A549 (cell line): ENCODE measurements at regions not wholly inside any gene's neighbourhood (a gene's known extent, or its start where the extent isn't known, plus 50 kb on each side); places are given as distances from the start of the nearest gene placed in this dataset.
"Not testable (repeated sequence)": the region's sequence is repeated elsewhere in the genome, so short reads cannot be mapped to it uniquely, and the experiment has no call there.

ENCODE experiments used
- ATAC-seq, 2 experiments: fragments of 200-7000 bp in 1 of 2; fragments of >200 bp in 1 of 2; cut with Nextera tagmentation in 1 of 2; cut with Tn5 transposase in 1 of 2; 3 replicates each; pipeline versions ENCODE4 v1.8.0 to v1.9.1; 2018 to 2020; ENCODE audit warnings: mild to moderate bottlenecking in 1 of 2, moderate library complexity in 1 of 2
- CTCF ChIA-PET: fragments of 300-600 bp; sonication (Branson Sonifier 250); formaldehyde crosslinking; extraction: SDS; loops from one replicate; lab custom pipeline; 2021; ENCODE audit warnings: antibody characterized with exemption, inconsistent platforms; lab: Yijun Ruan, JAX
- POLR2A ChIA-PET: fragments of 350-600 bp; formaldehyde crosslinking; extraction: SDS; loops from one replicate; lab custom pipeline; 2021; ENCODE audit warnings: antibody characterized with exemption, inconsistent platforms; lab: Yijun Ruan, JAX
- DNase-seq, 2 experiments: peaks; one replicate each; pipeline versions ENCODE4 v3.0.0 to v3.0.0-alpha.2; 2011 to 2016; ENCODE audit warnings: low read depth in 1 of 2, low spot score in 1 of 2
- FAIRE-seq: peaks from 2 replicates; lab custom pipeline; 2011; peaks lifted over from hg19 to GRCh38; lab: Jason Lieb, UNC
- H3K27ac ChIP-seq, 2 experiments: fragments of >200 bp; sonication (Bioruptor Twin); formaldehyde crosslinking; 3 replicates each; pipeline ENCODE4 v1.5.1; 2016 to 2017
- H3K4me1 ChIP-seq: fragments of >200 bp; sonication (Bioruptor Twin); formaldehyde crosslinking; 3 replicates; pipeline ENCODE4 v1.6.1; 2016
- H3K4me2 ChIP-seq: fragments of >200 bp; sonication (Bioruptor Twin); formaldehyde crosslinking; 3 replicates; pipeline ENCODE4 v1.6.1; 2016
- H3K4me3 ChIP-seq: fragments of >200 bp; sonication (Bioruptor Twin); formaldehyde crosslinking; 3 replicates; pipeline ENCODE4 v1.5.1; 2016
- H3K9me3 ChIP-seq: fragments of >200 bp; sonication (Bioruptor Twin); formaldehyde crosslinking; 3 replicates; pipeline ENCODE4 v1.6.1; 2016
- ATOH8 ChIP-seq: fragments of 250-450 bp; sonication (Bioruptor Pico); IDR thresholded peaks from 2 replicates; pipeline ENCODE4 v1.5.0; 2020; ENCODE audit warnings: low read depth, mild to moderate bottlenecking, moderate library complexity
- CEBPB ChIP-seq, 2 experiments: fragments of >200 bp in 1 of 2; sonication (Bioruptor Twin) in 1 of 2; formaldehyde crosslinking in 1 of 2; IDR thresholded peaks; 2 replicates each; pipeline ENCODE4 v1.6.1; 2012 to 2016
- CHD2 ChIP-seq: fragments of 150-350 bp; IDR thresholded peaks from 2 replicates; pipeline ENCODE4 v1.6.1; 2014; ENCODE audit warnings: low read length; ENCODE audit not compliant: partially characterized antibody
- EHF ChIP-seq: fragments of 250-450 bp; sonication (Bioruptor Pico); IDR thresholded peaks from 2 replicates; pipeline ENCODE4 v1.5.0; 2020; ENCODE audit warnings: mild to moderate bottlenecking
- EP300 ChIP-seq, 2 experiments: fragments of >200 bp; sonication (Bioruptor Twin); formaldehyde crosslinking; IDR thresholded peaks; 2 replicates in 1 of 2; 3 replicates in 1 of 2; pipeline ENCODE4 v1.6.1; 2016 to 2017
- FOSB ChIP-seq: fragments of 250-450 bp; sonication (Bioruptor Pico); IDR thresholded peaks from 2 replicates; pipeline ENCODE4 v1.5.0; 2020; ENCODE audit warnings: mild to moderate bottlenecking, moderate library complexity
- FOSL2 ChIP-seq, 2 experiments: fragments of 450-650 bp in 1 of 2; fragments of >200 bp in 1 of 2; sonication (Bioruptor Twin) in 1 of 2; formaldehyde crosslinking; IDR thresholded peaks; 2 replicates each; pipeline versions ENCODE4 v1.5.0 to v1.6.1; 2016 to 2020; ENCODE audit warnings: mild to moderate bottlenecking in 1 of 2, moderate library complexity in 1 of 2
- FOXS1 ChIP-seq: fragments of 250-450 bp; sonication (Bioruptor Pico); IDR thresholded peaks from 2 replicates; pipeline ENCODE4 v1.5.0; 2020; ENCODE audit warnings: mild to moderate bottlenecking, moderate library complexity
- GATA3 ChIP-seq: IDR thresholded peaks from 2 replicates; pipeline ENCODE4 v1.6.1; 2012; ENCODE audit warnings: borderline replicate concordance
- HEYL ChIP-seq: fragments of 250-450 bp; sonication (Bioruptor Pico); IDR thresholded peaks from 2 replicates; pipeline ENCODE4 v1.8.0; 2021; ENCODE audit warnings: mild to moderate bottlenecking, moderate library complexity
- MAFK ChIP-seq: fragments of 450-650 bp; IDR thresholded peaks from 2 replicates; pipeline ENCODE4 v1.6.1; 2014; ENCODE audit not compliant: partially characterized antibody
- MAZ ChIP-seq: fragments of 150-350 bp; IDR thresholded peaks from 2 replicates; pipeline ENCODE4 v1.6.1; 2014; ENCODE audit warnings: antibody characterized with exemption, low read depth, low read length, borderline replicate concordance
- MYC ChIP-seq: IDR thresholded peaks from 2 replicates; pipeline ENCODE4 v1.6.1; 2012; ENCODE audit warnings: mild to moderate bottlenecking, inconsistent platforms, low read length, improper control_type of control experiment, borderline replicate concordance
- NPAS2 ChIP-seq: fragments of 250-450 bp; sonication (Bioruptor Pico); IDR thresholded peaks from 2 replicates; pipeline ENCODE4 v1.8.0; 2022; ENCODE audit warnings: mild to moderate bottlenecking, moderate library complexity, borderline replicate concordance
- RARB ChIP-seq: fragments of 250-450 bp; sonication (Bioruptor Pico); IDR thresholded peaks from 2 replicates; pipeline ENCODE4 v1.8.0; 2021; ENCODE audit warnings: mild to moderate bottlenecking, moderate library complexity
- REST ChIP-seq: fragments of 200-600 bp; sonication (generic); IDR thresholded peaks from 2 replicates; pipeline ENCODE4 v1.6.1; 2016; ENCODE audit warnings: antibody characterized with exemption, mild to moderate bottlenecking, moderate library complexity
- SMC3 ChIP-seq: fragments of >200 bp; sonication (Bioruptor Twin); formaldehyde crosslinking; IDR thresholded peaks from 3 replicates; pipeline ENCODE4 v1.6.1; 2018; ENCODE audit warnings: inconsistent platforms
- SREBF2 ChIP-seq: fragments of 450-650 bp; IDR thresholded peaks from 2 replicates; pipeline ENCODE4 v1.6.1; 2014; ENCODE audit warnings: mild to moderate bottlenecking, moderate library complexity
- TFCP2L1 ChIP-seq: fragments of 250-450 bp; sonication (Bioruptor Pico); IDR thresholded peaks from 2 replicates; pipeline ENCODE4 v1.5.0; 2021; ENCODE audit warnings: mild to moderate bottlenecking
- WGBS: methylation state at CpG from one replicate; pipeline ENCODE4 v1.1.6; 2017; ENCODE audit errors: missing lambda C conversion rate; 5-methylcytosine and 5-hydroxymethylcytosine counted together
- TF ChIP-seq, protein P1 (sequence below): fragments of >200 bp; sonication (Bioruptor Twin); formaldehyde crosslinking; IDR thresholded peaks from 3 replicates; pipeline ENCODE4 v1.5.1; 2016

DNA sequence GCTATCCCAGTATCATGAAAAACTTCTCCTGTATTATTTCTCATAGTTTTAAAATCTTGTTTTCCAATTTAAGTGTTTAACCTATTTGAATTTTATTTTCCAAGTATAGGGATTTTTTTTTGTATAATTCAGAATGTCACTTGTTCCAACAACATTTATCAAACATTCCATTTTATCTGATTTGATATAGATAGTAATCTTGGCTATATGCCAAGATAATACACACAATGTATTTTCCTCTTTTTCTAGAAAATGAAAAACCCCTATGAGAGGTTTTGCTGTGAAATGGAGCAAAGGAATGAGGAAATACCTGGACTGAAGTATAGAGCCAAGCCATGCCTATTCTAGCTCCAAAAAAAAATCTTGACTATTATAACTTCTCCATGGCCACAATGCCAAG is 628.9 kb downstream of the HTR1B start:
- FAIRE-seq = no peak
- H3K4me3 ChIP-seq = no peak overlapping the region
- no peak for TF ChIP-seq MAFK
- TF ChIP-seq, all 56 proteins: peak for 0
- no peak overlapping the region for H3K27ac ChIP-seq
- no peak overlapping the region for H3K4me2 ChIP-seq
- no peak for DNase-seq
- no peak for ATAC-seq
- ChIA-PET POLR2A (no interaction called here), CTCF (no interaction called here)
- no peaks in the 10 kb centered on the region for H3K4me1 ChIP-seq
- no peaks in the 10 kb centered on the region for H3K9me3 ChIP-seq

GRCh38 chr6:76831299-76831698 is 632.0 kb downstream of the HTR1B start:
- WGBS = 51% methylated on average over 3 of the region's 3 CpGs
- no peaks in the 10 kb centered on the region for H3K9me3 ChIP-seq
- ATAC-seq (no peak), FAIRE-seq (no peak), DNase-seq (no peak)
- no peak overlapping the region for H3K4me2 ChIP-seq
- no peak for TF ChIP-seq MYC
- TF ChIP-seq MAFK = no peak
- no peak for TF ChIP-seq FOSB (CRISPR knock-in tag)
- TF ChIP-seq SMC3 = no peak
- TF ChIP-seq, protein P1, sequence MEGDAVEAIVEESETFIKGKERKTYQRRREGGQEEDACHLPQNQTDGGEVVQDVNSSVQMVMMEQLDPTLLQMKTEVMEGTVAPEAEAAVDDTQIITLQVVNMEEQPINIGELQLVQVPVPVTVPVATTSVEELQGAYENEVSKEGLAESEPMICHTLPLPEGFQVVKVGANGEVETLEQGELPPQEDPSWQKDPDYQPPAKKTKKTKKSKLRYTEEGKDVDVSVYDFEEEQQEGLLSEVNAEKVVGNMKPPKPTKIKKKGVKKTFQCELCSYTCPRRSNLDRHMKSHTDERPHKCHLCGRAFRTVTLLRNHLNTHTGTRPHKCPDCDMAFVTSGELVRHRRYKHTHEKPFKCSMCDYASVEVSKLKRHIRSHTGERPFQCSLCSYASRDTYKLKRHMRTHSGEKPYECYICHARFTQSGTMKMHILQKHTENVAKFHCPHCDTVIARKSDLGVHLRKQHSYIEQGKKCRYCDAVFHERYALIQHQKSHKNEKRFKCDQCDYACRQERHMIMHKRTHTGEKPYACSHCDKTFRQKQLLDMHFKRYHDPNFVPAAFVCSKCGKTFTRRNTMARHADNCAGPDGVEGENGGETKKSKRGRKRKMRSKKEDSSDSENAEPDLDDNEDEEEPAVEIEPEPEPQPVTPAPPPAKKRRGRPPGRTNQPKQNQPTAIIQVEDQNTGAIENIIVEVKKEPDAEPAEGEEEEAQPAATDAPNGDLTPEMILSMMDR = no peak
- no peak for TF ChIP-seq FOSL2 (IDR thresholded peaks at IDR 0.05)
- no peak for TF ChIP-seq FOSL2 (CRISPR knock-in tag; IDR thresholded peaks at IDR 0.05)
- no peak for TF ChIP-seq ATOH8 (CRISPR knock-in tag)
- no peak for TF ChIP-seq CEBPB (IDR thresholded peaks at IDR 0.05)
- TF ChIP-seq TFCP2L1 (CRISPR knock-in tag) = no peak
- TF ChIP-seq CHD2 = no peak
- no peak for TF ChIP-seq MAZ
- no peak for TF ChIP-seq REST
- no peak for TF ChIP-seq RARB (CRISPR knock-in tag)
- no peak for TF ChIP-seq SREBF2
- no peak for TF ChIP-seq HEYL (CRISPR knock-in tag)
- no peak for TF ChIP-seq NPAS2 (CRISPR knock-in tag)
- TF ChIP-seq GATA3 = no peak
- TF ChIP-seq FOXS1 (CRISPR knock-in tag) = no peak
- TF ChIP-seq EHF = no peak
- no peak for TF ChIP-seq EP300 (IDR thresholded peaks at IDR 0.05)
- H3K4me3 ChIP-seq = no peak overlapping the region
- H3K4me1 ChIP-seq = no peaks in the 10 kb centered on the region
- CTCF ChIA-PET = no interaction called here
- POLR2A ChIA-PET = no interaction called here
- H3K27ac ChIP-seq = no peak overlapping the region

DNA sequence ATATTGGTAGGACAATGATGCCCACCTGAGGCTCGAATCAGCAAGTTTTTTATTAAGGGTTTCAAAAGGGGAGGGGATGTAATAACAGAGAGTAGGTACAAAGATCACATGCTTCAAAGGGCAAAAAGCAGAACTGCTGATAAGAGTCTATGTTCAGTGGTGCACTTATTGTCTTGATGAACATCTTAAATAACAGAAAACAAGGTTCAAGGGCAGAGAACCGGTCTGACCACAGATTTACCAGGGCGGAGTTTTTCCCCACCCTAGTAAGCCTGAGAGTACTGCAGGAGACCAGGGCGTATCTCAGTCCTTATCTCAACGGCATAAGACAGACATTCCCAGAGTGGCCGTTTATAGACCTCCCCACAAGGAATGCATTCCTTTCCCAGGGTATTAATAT is 639.7 kb downstream of the HTR1B start:
- H3K9me3 ChIP-seq, H3K4me1 ChIP-seq, ATAC-seq, FAIRE-seq, H3K4me3 ChIP-seq, POLR2A ChIA-PET, H3K4me2 ChIP-seq, H3K27ac ChIP-seq, DNase-seq: not testable (repeated sequence)
- CTCF ChIA-PET = interaction anchor here (0.6 kb wide), 1 partner anchor 1447 kb away, joined by 3 read pairs; no protein-coding TSS in a partner anchor
- WGBS = 13% methylated on average over 6 of the region's 6 CpGs
